ENCODE measurements at regions not wholly inside any gene's neighbourhood (a gene's known extent, or its start where the extent isn't known, plus 50 kb on each side); places are given as distances from the start of the nearest gene placed in this dataset.

DNA sequence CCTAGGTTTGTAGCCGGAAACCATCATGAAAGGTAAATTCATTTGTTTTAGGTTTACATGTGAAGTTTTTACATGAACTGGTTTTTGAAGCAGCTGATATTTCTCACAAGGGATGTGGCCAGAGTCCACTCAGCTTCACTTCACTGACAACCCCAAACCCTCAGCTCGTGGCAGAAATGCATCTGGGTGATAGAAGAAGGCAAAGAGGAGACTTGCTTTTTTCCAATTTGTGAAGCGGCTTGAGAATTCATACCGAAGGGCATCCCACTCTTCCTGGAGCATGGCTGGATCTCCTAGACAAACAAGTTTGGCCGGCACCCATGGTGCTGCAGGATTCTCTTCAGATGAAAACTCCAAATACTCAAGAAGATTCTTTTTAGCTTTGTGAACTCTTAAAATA lies 392.8 kb upstream of the CNR1 start:
- TF ChIP-seq CTCF (IDR thresholded peaks at IDR 0.05): no peak

DNA sequence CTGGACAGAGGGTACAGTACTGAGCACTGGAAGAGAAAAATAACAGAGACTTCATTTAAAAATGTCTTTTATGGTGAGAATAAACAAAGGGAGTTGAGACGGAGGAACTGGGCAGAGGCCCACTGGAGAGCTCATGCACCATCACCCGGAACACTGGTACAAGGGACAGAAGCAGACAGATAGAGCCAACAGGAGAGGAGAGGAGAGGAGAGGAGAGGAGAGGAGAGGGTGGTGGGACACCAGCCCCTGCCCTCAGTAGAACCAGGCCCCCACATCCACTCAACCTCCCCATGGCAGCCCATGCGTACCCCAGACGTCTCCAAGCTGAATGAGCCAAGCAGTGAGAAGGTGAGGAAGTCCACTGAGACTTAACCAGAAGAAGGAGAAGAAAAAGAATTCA lies 390.5 kb upstream of the CNR1 start:
- no peak for TF ChIP-seq CTCF (IDR thresholded peaks at IDR 0.05)

DNA sequence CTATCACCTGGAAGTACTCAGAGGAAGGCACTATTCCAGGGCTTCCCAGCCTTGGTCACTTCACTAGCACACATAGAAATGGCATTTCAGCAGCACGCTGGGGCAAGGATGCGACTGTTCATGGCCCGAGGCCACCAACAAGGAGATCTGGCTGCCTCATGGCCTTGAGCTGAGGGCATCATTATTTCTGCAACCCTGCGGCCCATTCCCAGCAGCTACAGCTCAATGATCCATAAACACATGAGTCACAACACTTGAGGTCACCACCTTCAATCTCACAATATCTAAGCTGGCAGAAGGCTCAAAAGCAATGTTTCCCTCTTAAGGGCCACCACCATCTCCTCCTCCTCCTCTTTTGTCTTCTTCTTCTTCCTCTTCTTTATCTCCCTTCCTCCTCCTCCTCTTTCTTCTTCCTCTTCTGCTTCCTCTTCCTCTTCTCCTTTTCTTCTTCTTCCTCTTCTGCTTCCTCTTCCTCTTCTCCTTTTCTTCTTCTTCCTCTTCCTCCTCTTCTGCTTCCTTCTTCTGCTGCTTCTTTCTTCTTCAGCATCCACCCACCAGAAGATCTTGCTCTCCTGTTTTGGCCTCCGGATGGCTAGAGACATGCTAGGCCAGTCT lies 382.9 kb upstream of the CNR1 start:
- TF ChIP-seq CTCF (IDR thresholded peaks at IDR 0.05): no peak

DNA sequence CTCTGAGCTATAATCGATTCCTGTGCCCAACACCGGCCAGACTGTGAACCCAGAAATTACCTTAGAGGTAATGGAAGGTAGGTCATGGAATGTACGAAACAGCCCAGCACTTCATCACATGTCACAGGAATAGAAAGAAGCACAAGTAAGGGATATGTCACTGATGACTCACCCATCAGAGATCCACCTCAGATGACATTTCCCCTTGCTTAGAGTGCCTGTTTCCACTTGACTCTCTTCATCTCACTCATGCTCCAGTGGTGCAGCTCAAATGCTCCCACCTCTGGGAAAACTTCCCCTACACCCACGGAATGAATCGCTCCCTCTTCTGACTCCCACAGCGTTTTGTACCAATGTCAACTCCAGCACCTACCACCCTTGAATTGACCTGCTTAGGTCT lies 381.6 kb upstream of the CNR1 start:
- TF ChIP-seq CTCF (IDR thresholded peaks at IDR 0.05): no peak

DNA sequence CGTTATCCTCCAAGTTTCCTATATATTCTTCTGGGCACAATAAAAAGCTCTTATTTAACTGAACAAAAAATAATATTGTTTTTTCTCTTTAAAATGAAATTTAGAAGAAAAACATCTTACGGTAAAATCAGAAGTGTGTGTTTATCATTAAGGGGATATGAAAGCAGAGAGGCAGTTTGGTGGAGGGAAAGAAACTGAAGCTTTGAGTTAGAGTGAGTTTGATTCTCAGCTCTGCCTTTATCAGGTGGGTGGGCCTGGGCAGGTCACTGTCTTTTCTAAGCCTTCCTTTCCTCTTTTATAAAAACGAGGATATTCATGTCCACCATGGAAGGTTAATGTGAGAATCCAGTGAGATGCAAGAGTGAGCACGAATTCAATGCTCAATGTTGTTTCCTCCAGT lies 379.8 kb upstream of the CNR1 start:
- no peak for TF ChIP-seq CTCF (IDR thresholded peaks at IDR 0.05)

- TF ChIP-seq CTCF (IDR thresholded peaks at IDR 0.05): no peak
Measured at GRCh38 chr6:88544986-88545612, 379.0 kb upstream of the CNR1 start.

DNA sequence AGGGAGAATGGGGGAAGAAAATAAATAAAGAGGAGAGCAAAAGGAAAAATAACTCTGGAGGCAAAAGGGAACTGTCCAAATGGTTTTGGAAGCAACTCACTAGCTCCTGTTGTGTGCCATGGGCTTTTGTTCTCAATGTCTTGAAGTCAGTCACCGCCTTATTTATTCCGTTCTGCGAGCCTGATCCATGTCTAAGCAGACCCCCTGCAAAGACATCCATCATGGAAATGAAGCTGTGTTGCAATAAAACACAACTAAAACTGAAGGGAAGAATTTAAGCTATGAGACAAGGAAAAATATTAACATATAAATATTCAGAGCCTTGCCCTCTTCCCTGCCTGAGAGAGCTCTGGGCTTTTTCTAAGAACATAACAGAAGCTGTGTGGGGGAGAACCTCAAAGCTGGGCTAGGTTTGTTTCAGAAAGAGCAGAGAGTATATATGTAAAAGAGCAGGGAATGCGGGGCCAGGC lies 373.2 kb upstream of the CNR1 start:
- TF ChIP-seq CTCF (IDR thresholded peaks at IDR 0.05): no peak
